HG02973 (cell line): ENCODE measurements at regions not wholly inside any gene's neighbourhood (a gene's known extent, or its start where the extent isn't known, plus 50 kb on each side); places are given as distances from the start of the nearest gene placed in this dataset.

ENCODE experiments used
- ATAC-seq: cut with Tn5 transposase; IDR thresholded peaks from one replicate; pipeline ENCODE4 v1.9.1; 2021; ENCODE audit warnings: moderate library complexity; ENCODE audit not compliant: unreplicated experiment

- no peak for ATAC-seq
These were observed 449.8 kb downstream of the ARHGEF28 start for GRCh38 chr5:74075501-74076484.

- no peak for ATAC-seq
These were observed 448.1 kb downstream of the ARHGEF28 start for GRCh38 chr5:74074111-74074510.

- no peak for ATAC-seq
These were observed 447.3 kb downstream of the ARHGEF28 start for GRCh38 chr5:74073257-74073656.

- ATAC-seq, result no peak
These were observed 446.6 kb downstream of the ARHGEF28 start for GRCh38 chr5:74072646-74073045.

- no peak for ATAC-seq
These were observed 444.8 kb downstream of the ARHGEF28 start for GRCh38 chr5:74070766-74071165.

GRCh38 chr5:74069741-74070140 lies 443.7 kb downstream of the ARHGEF28 start:
- ATAC-seq, result no peak

GRCh38 chr5:74067748-74068541 lies 441.9 kb downstream of the ARHGEF28 start:
- ATAC-seq, result no peak

GRCh38 chr5:74064911-74065310 lies 438.9 kb downstream of the ARHGEF28 start:
- no peak for ATAC-seq

- no peak for ATAC-seq
These were observed 438.2 kb downstream of the ARHGEF28 start for GRCh38 chr5:74064225-74064624.

GRCh38 chr5:74063821-74064220 lies 437.8 kb downstream of the ARHGEF28 start:
- ATAC-seq, result no peak

- no peak for ATAC-seq
These were observed 437.4 kb downstream of the ARHGEF28 start for GRCh38 chr5:74063346-74063745.

- no peak for ATAC-seq
These were observed 435.3 kb downstream of the ARHGEF28 start for GRCh38 chr5:74061292-74061691.

- ATAC-seq, result no peak
These were observed 433.7 kb downstream of the ARHGEF28 start for GRCh38 chr5:74059706-74060105.

GRCh38 chr5:74056789-74057164 lies 430.8 kb downstream of the ARHGEF28 start:
- no peak for ATAC-seq

GRCh38 chr5:74056107-74056788 lies 430.3 kb downstream of the ARHGEF28 start:
- ATAC-seq, result no peak

GRCh38 chr5:74055486-74056106 lies 429.6 kb downstream of the ARHGEF28 start:
- no peak for ATAC-seq

- ATAC-seq, result no peak
These were observed 428.8 kb downstream of the ARHGEF28 start for GRCh38 chr5:74054641-74055421.

GRCh38 chr5:74054139-74054538 lies 428.1 kb downstream of the ARHGEF28 start:
- ATAC-seq, result no peak

- no peak for ATAC-seq
These were observed 426.6 kb downstream of the ARHGEF28 start for GRCh38 chr5:74052441-74053221.
